ENCODE measurements at regions not wholly inside any gene's neighbourhood (a gene's known extent, or its start where the extent isn't known, plus 50 kb on each side); places are given as distances from the start of the nearest gene placed in this dataset.

DNA sequence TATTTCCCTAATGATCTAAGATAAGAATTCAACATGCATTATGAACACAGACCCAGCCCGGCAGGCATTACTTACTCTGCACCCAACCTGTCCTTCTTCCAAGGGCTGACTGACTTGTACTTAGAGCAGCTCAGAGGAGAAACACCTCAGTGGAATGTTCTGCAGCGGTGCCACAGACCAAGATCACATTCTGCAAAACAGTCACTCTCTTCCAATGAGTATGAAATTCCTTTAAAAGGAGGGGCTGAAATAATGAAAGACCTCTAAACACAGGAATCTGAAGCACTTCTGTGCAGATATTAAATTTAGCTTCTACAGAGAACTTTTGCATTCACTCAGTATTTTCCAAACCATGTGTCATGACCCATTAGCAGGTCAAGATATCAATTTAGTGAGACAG is 172.9 kb downstream of the ZDHHC21 start:
- H3K4me1 Mint-ChIP-seq (ENCODE audit: unreplicated experiment), result no peaks in the 10 kb centered on the region
- DNase-seq (ENCODE audit: extremely low spot score, unreplicated experiment), result no peak
- no peaks in the 10 kb centered on the region for H3K27me3 Mint-ChIP-seq (ENCODE audit: unreplicated experiment)
- H3K27ac Mint-ChIP-seq (ENCODE audit: unreplicated experiment), result no peak overlapping the region
- no peaks in the 10 kb centered on the region for H3K36me3 Mint-ChIP-seq (ENCODE audit: unreplicated experiment)
- TF ChIP-seq, protein P1, sequence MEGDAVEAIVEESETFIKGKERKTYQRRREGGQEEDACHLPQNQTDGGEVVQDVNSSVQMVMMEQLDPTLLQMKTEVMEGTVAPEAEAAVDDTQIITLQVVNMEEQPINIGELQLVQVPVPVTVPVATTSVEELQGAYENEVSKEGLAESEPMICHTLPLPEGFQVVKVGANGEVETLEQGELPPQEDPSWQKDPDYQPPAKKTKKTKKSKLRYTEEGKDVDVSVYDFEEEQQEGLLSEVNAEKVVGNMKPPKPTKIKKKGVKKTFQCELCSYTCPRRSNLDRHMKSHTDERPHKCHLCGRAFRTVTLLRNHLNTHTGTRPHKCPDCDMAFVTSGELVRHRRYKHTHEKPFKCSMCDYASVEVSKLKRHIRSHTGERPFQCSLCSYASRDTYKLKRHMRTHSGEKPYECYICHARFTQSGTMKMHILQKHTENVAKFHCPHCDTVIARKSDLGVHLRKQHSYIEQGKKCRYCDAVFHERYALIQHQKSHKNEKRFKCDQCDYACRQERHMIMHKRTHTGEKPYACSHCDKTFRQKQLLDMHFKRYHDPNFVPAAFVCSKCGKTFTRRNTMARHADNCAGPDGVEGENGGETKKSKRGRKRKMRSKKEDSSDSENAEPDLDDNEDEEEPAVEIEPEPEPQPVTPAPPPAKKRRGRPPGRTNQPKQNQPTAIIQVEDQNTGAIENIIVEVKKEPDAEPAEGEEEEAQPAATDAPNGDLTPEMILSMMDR (IDR thresholded peaks at IDR 0.05), result no peak
- H3K9me3 Mint-ChIP-seq (ENCODE audit: unreplicated experiment), result no peaks in the 10 kb centered on the region
- no peak overlapping the region for H3K4me3 Mint-ChIP-seq (ENCODE audit: unreplicated experiment)

DNA sequence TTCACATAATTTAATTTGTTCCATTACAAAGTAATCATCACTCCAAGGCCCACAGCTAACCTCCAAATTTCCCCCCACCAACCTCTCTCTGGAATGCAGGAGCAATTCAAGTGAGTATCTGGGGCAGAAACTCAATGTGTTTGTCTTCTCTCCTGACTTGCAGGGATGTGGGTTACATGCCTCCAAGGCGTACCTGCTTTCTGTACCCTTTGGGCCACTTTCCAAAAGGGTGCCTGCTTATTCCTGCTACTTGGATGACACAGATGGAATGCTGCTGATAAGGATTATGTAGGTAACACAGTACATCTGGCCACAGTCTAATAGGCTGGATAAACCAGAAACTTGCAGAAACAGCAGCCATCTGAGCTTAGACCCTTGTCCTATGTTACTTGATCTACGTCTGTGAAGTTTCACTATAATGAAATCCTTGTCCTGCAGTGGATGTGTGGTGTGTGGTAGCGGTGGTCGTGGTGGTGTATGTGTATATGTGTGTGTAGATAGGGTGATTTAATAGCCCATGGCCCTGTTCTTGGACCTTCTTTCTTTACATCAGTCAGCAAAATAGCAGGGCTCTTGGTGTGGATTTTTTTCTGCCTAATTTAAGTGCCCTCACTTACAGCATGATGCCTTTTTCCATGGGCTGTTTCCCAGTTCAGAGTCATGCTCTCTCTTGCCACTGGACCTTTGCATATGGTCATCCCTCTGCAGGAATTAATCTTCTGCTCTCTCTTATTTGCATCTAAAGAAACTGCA is 175.9 kb downstream of the ZDHHC21 start:
- Mint-ChIP-seq H3K4me1 (ENCODE audit: unreplicated experiment) (no peaks in the 10 kb centered on the region), H3K27ac (ENCODE audit: unreplicated experiment) (no peak overlapping the region), H3K36me3 (ENCODE audit: unreplicated experiment) (no peaks in the 10 kb centered on the region), H3K4me3 (ENCODE audit: unreplicated experiment) (no peak overlapping the region), H3K27me3 (ENCODE audit: unreplicated experiment) (no peaks in the 10 kb centered on the region), H3K9me3 (ENCODE audit: unreplicated experiment) (no peaks in the 10 kb centered on the region)
- TF ChIP-seq, protein P1 (IDR thresholded peaks at IDR 0.05), result no peak
- no peak for DNase-seq (ENCODE audit: extremely low spot score, unreplicated experiment)

DNA sequence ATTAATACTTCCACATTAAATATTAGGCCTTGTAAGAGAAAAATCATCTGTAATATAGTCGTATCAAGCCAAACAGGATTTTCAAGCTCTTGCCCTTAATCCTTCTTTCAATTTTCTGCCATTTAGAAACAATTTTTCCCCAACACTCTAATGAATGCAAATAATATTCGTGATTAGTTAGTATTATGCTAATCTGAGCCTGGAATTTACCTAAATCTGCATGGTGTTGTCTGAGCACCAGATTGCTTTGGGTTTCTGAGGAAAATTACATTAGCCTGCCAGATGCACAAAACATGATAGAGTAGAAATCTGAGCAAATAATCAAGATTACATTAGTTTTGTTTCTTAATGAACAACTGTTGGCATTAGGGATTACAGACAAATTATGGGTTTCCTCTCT is 176.6 kb downstream of the ZDHHC21 start:
- DNase-seq (ENCODE audit: extremely low spot score, unreplicated experiment), result no peak
- H3K4me3 Mint-ChIP-seq (ENCODE audit: unreplicated experiment), result no peak overlapping the region
- H3K27me3 Mint-ChIP-seq (ENCODE audit: unreplicated experiment), result no peaks in the 10 kb centered on the region
- no peaks in the 10 kb centered on the region for H3K9me3 Mint-ChIP-seq (ENCODE audit: unreplicated experiment)
- H3K36me3 Mint-ChIP-seq (ENCODE audit: unreplicated experiment), result no peaks in the 10 kb centered on the region
- no peak overlapping the region for H3K27ac Mint-ChIP-seq (ENCODE audit: unreplicated experiment)
- H3K4me1 Mint-ChIP-seq (ENCODE audit: unreplicated experiment), result no peaks in the 10 kb centered on the region
- TF ChIP-seq, protein P1 (IDR thresholded peaks at IDR 0.05), result no peak

DNA sequence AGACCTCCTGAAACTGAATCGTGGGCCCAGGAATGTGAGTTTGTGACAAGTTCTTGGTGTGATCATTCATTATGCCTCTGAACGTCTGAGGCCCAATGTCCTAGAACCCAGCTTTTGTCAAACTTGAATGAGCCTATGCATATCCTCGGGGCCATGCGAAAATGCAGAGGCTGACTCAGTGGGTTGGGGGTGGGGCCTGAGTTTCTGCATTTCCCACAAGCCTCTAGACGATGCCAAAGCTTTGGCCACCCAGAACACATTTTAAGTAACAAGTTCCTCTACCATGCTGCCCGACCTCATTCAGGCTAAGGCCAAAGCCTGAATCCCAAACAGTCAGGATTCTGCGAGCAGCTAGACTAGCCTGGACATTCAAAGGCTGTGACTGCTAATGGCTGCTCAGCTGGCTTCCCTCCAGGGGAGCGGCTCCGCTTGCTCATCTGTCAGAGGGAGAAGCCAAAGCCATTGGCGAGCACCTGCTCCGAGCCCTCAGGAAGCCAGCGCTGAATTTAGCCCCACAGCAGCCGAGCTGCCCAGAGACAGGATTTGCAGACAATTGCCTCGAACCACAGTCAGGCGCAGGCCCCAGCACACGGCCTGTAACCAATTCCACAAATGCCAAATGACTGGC is 177.5 kb downstream of the ZDHHC21 start:
- no peaks in the 10 kb centered on the region for H3K27me3 Mint-ChIP-seq (ENCODE audit: unreplicated experiment)
- TF ChIP-seq, protein P1 (IDR thresholded peaks at IDR 0.05), result no peak

DNA sequence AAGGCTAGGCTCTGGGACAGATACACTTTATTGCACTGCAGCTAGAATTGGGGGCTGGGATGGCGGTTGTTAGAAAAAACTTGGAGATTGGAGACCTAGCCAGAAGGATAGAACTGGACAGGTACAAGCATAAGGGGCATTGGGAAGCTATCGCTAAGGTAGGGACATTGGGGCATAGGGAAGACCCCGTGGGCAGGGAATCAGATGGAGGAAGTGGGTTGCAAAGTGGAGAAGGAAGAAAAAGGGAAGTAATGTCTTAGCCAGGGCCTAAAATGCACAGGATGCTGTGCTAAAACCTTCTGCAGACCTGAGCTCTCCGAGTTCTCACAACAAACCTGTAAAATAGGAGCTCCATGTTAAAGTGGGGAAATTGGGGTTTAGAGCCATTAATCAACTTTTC is 178.2 kb downstream of the ZDHHC21 start:
- no peaks in the 10 kb centered on the region for H3K27me3 Mint-ChIP-seq (ENCODE audit: unreplicated experiment)
- H3K36me3 Mint-ChIP-seq (ENCODE audit: unreplicated experiment), result no peaks in the 10 kb centered on the region
- no peak overlapping the region for H3K4me3 Mint-ChIP-seq (ENCODE audit: unreplicated experiment)
- H3K9me3 Mint-ChIP-seq (ENCODE audit: unreplicated experiment), result no peaks in the 10 kb centered on the region
- TF ChIP-seq, protein P1 (IDR thresholded peaks at IDR 0.05), result no peak
- DNase-seq (ENCODE audit: extremely low spot score, unreplicated experiment), result no peak
- H3K27ac Mint-ChIP-seq (ENCODE audit: unreplicated experiment), result no peak overlapping the region
- no peaks in the 10 kb centered on the region for H3K4me1 Mint-ChIP-seq (ENCODE audit: unreplicated experiment)

More for the DNA sequence above, 177.5 kb downstream of the ZDHHC21 start:
- Mint-ChIP-seq H3K9me3 (ENCODE audit: unreplicated experiment) (no peaks in the 10 kb centered on the region), H3K4me3 (ENCODE audit: unreplicated experiment) (no peak overlapping the region), H3K36me3 (ENCODE audit: unreplicated experiment) (no peaks in the 10 kb centered on the region), H3K27ac (ENCODE audit: unreplicated experiment) (no peak overlapping the region), H3K4me1 (ENCODE audit: unreplicated experiment) (no peaks in the 10 kb centered on the region)
- DNase-seq (ENCODE audit: extremely low spot score, unreplicated experiment), result no peak
